Mammary epithelial cell (primary cell): ENCODE measurements at regions not wholly inside any gene's neighbourhood (a gene's known extent, or its start where the extent isn't known, plus 50 kb on each side); places are given as distances from the start of the nearest gene placed in this dataset.

Source experiments
- CTCF ChIP-seq, 2 donors: IDR thresholded peaks in 1 of 2; conservative IDR thresholded peaks in 1 of 2; 2 replicates each; pipeline ENCODE4 v1.5.1; 2011 to 2012; ENCODE audit warnings: inconsistent platforms in 2 of 2, low read length in 2 of 2, mild to moderate bottlenecking in 2 of 2, control low read depth in 1 of 2, low read depth in 1 of 2; ENCODE audit not compliant: insufficient read depth in 1 of 2; ENCODE audit errors: extremely low read depth in 1 of 2
- EZH2 ChIP-seq: IDR thresholded peaks from 2 replicates; pipeline ENCODE4 v1.6.1; 2012; ENCODE audit warnings: low read length, inconsistent platforms, borderline replicate concordance

DNA sequence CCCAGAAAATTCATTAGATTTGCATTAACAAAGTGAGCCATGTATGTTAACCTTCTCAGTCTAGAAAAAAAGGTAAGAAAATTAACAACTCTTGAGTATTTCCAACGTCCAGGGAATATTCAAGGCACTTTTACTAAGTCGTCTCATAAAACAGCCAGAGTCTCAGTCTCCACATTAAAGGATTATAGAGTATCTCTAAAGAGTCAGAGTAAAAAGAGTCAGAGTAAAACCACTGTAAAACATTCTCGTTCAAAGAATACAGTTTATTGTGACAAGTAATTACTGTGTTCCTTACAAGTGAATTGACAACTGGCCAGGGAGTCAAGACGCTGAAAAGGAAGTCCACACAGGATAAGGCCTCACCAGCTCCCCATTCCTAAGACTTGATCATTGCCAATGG lies 97.2 kb upstream of the ISL1 start:
- TF ChIP-seq CTCF (conservative IDR thresholded peaks at IDR 0.05 in 1 of 2, IDR thresholded peaks at IDR 0.05 in 1 of 2; ENCODE audit: extremely low read depth in 1 of 2, insufficient read depth in 1 of 2, low read depth in 1 of 2, low read length in 2 of 2) (no peak), EZH2 (no peak)
